IPS-20b (cell line): ENCODE measurements at regions not wholly inside any gene's neighbourhood (a gene's known extent, or its start where the extent isn't known, plus 50 kb on each side); places are given as distances from the start of the nearest gene placed in this dataset.
"Not testable (repeated sequence)": the region's sequence is repeated elsewhere in the genome, so short reads cannot be mapped to it uniquely, and the experiment has no call there.

Experiments
- H3K27ac ChIP-seq: one replicate; pipeline ENCODE4 v1.5.1; 2013; ENCODE audit warnings: low read length
- H3K27me3 ChIP-seq: 2 replicates; pipeline ENCODE4 v1.6.1; 2013; ENCODE audit warnings: mild to moderate bottlenecking, low read length, inconsistent platforms; ENCODE audit not compliant: insufficient read depth
- H3K36me3 ChIP-seq: 2 replicates; pipeline ENCODE4 v1.6.1; 2013; ENCODE audit warnings: low read depth, mild to moderate bottlenecking, inconsistent platforms, low read length, moderate library complexity; ENCODE audit not compliant: insufficient read depth
- H3K4me1 ChIP-seq: 2 replicates; pipeline ENCODE4 v1.6.1; 2013; ENCODE audit warnings: mild to moderate bottlenecking, control low read depth, inconsistent platforms, low read length, moderate library complexity; ENCODE audit not compliant: insufficient read depth
- H3K4me3 ChIP-seq: 2 replicates; pipeline ENCODE4 v1.5.1; 2013; ENCODE audit warnings: mild to moderate bottlenecking, low read length, inconsistent platforms
- H3K9ac ChIP-seq: 2 replicates; pipeline ENCODE4 v1.6.1; 2013; ENCODE audit warnings: low read depth, mild to moderate bottlenecking, inconsistent platforms, low read length, moderate library complexity
- H3K9me3 ChIP-seq: 2 replicates; pipeline ENCODE4 v1.6.1; 2013; ENCODE audit warnings: mild to moderate bottlenecking, low read depth, low read length, inconsistent platforms; ENCODE audit not compliant: insufficient read depth

DNA sequence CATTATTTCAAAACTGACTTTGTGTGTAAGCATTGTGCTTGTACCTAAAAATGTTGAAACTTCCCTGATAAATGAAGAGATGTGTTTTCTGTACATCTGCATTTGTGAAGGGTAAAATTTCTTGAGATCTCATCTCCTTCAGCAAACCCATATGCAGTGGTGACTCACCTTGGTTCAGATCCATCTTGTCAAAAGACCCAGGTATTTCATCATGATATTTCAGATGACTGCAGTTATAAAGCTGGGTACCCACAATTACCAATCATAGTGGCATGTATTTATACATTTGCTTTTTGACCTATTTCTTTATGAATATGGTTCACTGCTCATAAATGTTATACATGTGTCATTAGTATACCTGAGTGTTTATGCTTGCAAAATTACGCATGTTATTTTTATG is 1213.6 kb downstream of the GALC start:
- Histone ChIP-seq H3K27ac (no peak overlapping the region), H3K9ac (no peak overlapping the region), H3K9me3 (no peaks in the 10 kb centered on the region; the same call in 1 of the 2 replicates), H3K36me3 (no peaks in the 10 kb centered on the region), H3K4me3 (no peak overlapping the region), H3K4me1 (no peaks in the 10 kb centered on the region), H3K27me3 (no peaks in the 10 kb centered on the region)

DNA sequence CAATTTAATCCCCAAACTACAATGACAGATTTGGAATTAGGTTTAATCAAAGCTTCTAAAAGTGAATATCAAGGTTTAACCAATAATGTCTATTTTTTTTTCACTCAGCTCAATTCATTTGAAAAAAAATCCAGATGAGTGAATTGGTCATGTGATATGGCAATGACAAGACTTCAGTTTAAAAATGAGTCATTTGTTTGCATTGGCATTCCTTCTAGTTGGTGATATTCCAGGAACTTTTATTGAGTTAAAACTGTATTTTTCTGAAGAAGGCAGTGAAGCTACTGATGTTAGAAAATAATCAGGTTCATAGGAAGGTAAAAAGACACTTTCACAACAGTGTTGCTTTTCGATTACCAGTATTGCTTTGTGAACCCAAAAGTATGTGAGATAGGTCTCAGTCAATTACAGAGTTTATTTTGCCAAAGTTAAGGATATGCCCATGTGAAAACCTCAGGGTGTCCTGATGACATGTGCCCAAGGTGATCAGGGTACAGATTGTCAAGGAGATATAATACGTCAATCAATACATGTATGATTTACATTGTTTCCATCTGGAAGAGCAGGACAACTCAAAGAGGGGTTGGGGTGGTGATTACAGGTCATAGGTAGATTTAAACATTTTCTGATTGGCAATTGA is 1214.9 kb downstream of the GALC start:
- Histone ChIP-seq H3K9ac (no peak overlapping the region), H3K27me3 (no peaks in the 10 kb centered on the region), H3K27ac (no peak overlapping the region), H3K4me1 (no peaks in the 10 kb centered on the region), H3K9me3 (no peaks in the 10 kb centered on the region; the same call in 1 of the 2 replicates), H3K4me3 (no peak overlapping the region), H3K36me3 (no peaks in the 10 kb centered on the region)

- H3K36me3 ChIP-seq, H3K9me3 ChIP-seq, H3K4me1 ChIP-seq, H3K4me3 ChIP-seq, H3K9ac ChIP-seq, H3K27me3 ChIP-seq, H3K27ac ChIP-seq: not testable (repeated sequence)
Measured at GRCh38 chr14:86775896-86776295, 1217.1 kb downstream of the GALC start.

DNA sequence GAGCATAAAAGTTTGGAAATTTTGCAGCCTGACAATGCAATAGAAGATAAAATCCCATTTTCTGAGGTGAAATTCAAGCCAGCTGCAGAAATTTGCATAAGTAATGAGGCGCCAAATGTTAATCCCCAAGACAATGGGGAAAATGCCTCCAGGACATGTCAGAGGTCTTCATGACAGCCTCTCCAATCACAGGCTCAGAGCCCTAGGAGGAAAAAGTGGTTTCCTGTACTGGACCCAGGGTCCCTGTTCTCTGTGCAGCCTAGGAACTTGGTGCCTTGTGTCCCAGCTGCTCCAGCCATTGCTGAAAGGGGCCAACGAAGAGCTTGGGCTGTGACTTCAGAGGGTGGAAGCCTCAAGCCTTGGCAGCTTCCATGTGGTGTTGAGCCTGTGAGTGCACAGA is 1218.1 kb downstream of the GALC start:
- Histone ChIP-seq H3K27me3 (no peaks in the 10 kb centered on the region), H3K4me3 (no peak overlapping the region), H3K4me1 (no peaks in the 10 kb centered on the region), H3K27ac (no peak overlapping the region), H3K9ac (no peak overlapping the region), H3K9me3 (no peaks in the 10 kb centered on the region; the same call in 1 of the 2 replicates), H3K36me3 (no peaks in the 10 kb centered on the region)

GRCh38 chr14:86772075-86772474 is 1220.9 kb downstream of the GALC start:
- Histone ChIP-seq H3K9ac (no peak overlapping the region), H3K36me3 (no peaks in the 10 kb centered on the region), H3K4me1 (peaks cover 5% of the 10 kb centered on the region), H3K9me3 (no peaks in the 10 kb centered on the region; the same call in 1 of the 2 replicates), H3K4me3 (no peak overlapping the region), H3K27me3 (no peaks in the 10 kb centered on the region), H3K27ac (no peak overlapping the region)

GRCh38 chr14:86770186-86770585 is 1222.8 kb downstream of the GALC start:
- no peaks in the 10 kb centered on the region for H3K9me3 ChIP-seq
- H3K4me3 ChIP-seq, result no peak overlapping the region
- peaks cover 5% of the 10 kb centered on the region for H3K4me1 ChIP-seq
- H3K27ac ChIP-seq, result no peak overlapping the region
- H3K27me3 ChIP-seq, result no peaks in the 10 kb centered on the region
- no peaks in the 10 kb centered on the region for H3K36me3 ChIP-seq
- H3K9ac ChIP-seq, result no peak overlapping the region

- H3K36me3 ChIP-seq, result no peaks in the 10 kb centered on the region
- no peak overlapping the region for H3K4me3 ChIP-seq
- peaks cover 5% of the 10 kb centered on the region for H3K4me1 ChIP-seq
- no peak overlapping the region for H3K27ac ChIP-seq
- no peaks in the 10 kb centered on the region for H3K27me3 ChIP-seq
- no peaks in the 10 kb centered on the region for H3K9me3 ChIP-seq
- no peak overlapping the region for H3K9ac ChIP-seq
Measured at GRCh38 chr14:86766469-86766868, 1226.5 kb downstream of the GALC start.

- H3K4me1 ChIP-seq, result no peaks in the 10 kb centered on the region
- H3K27ac ChIP-seq, result no peak overlapping the region
- no peak overlapping the region for H3K4me3 ChIP-seq
- H3K36me3 ChIP-seq, result no peaks in the 10 kb centered on the region
- H3K9me3 ChIP-seq, result no peaks in the 10 kb centered on the region
- H3K27me3 ChIP-seq, result no peaks in the 10 kb centered on the region
- H3K9ac ChIP-seq, result no peak overlapping the region
Measured at GRCh38 chr14:86761611-86762010, 1231.4 kb downstream of the GALC start.

DNA sequence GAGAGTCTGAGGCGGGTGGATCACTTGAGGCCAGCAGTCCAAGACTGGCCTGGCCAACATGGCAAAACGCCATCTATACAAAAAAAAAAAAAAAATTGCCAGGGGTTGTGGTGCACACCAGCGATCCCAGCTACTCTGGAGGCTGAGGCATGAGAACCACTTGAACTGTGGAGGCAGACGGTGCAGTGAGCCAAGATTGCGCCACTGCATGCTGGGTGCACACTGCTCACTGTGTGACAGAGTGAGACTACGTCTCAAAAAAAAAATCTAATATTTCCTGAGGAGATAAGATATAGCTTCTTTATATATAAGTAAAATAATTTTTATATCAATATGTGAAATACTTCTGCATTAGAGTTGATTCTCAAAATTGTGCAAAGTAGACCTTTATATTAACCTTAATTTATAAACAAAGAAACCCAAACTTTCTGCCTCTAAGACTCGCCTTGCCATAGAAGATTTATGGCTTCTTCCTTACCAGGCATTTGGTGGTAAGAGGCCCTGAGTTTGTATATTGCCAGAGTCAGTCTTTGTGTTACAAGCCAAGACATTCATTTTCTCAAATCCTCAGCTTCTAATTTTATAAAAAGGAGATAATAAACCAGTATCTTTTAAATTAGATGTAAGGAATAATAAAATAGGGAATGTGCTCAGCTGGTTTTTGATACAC is 1226.7 kb downstream of the FLRT2 start:
- H3K9me3 ChIP-seq, result peaks cover 21% of the 10 kb centered on the region; the same call in 1 of the 2 replicates
- H3K36me3 ChIP-seq, result no peaks in the 10 kb centered on the region
- H3K9ac ChIP-seq, result no peak overlapping the region
- H3K4me1 ChIP-seq, result no peaks in the 10 kb centered on the region
- H3K27me3 ChIP-seq, result no peaks in the 10 kb centered on the region
- no peak overlapping the region for H3K4me3 ChIP-seq
- no peak overlapping the region for H3K27ac ChIP-seq

GRCh38 chr14:86750488-86750887 is 1220.5 kb downstream of the FLRT2 start:
- H3K9ac ChIP-seq, H3K4me3 ChIP-seq, H3K27ac ChIP-seq, H3K27me3 ChIP-seq, H3K4me1 ChIP-seq, H3K36me3 ChIP-seq: not testable (repeated sequence)
- H3K9me3 ChIP-seq, result peaks cover 28% of the 10 kb centered on the region; the same call in 1 of the 2 replicates

- no peaks in the 10 kb centered on the region for H3K27me3 ChIP-seq
- no peak overlapping the region for H3K4me3 ChIP-seq
- no peaks in the 10 kb centered on the region for H3K9me3 ChIP-seq
- no peak overlapping the region for H3K27ac ChIP-seq
- H3K4me1 ChIP-seq, result 0 out of 2 replicates have a peak, but pooled peaks cover 3% of the 10 kb centered on the region
- H3K9ac ChIP-seq, result no peak overlapping the region
- H3K36me3 ChIP-seq, result no peaks in the 10 kb centered on the region
Measured at GRCh38 chr14:86739761-86740160, 1209.8 kb downstream of the FLRT2 start.

- not testable (repeated sequence) for H3K9ac ChIP-seq, H3K36me3 ChIP-seq, H3K27me3 ChIP-seq, H3K4me3 ChIP-seq, H3K27ac ChIP-seq, H3K9me3 ChIP-seq, H3K4me1 ChIP-seq
Measured at GRCh38 chr14:86731427-86731826, 1201.5 kb downstream of the FLRT2 start.
